Ecto neural progenitor cell (in vitro differentiated cells): ENCODE measurements at regions not wholly inside any gene's neighbourhood (a gene's known extent, or its start where the extent isn't known, plus 50 kb on each side); places are given as distances from the start of the nearest gene placed in this dataset.
"Not testable (repeated sequence)": the region's sequence is repeated elsewhere in the genome, so short reads cannot be mapped to it uniquely, and the experiment has no call there.

Experiments used
- DNase-seq: peaks from one replicate; pipeline ENCODE4 v3.0.0-alpha.2; 2018; ENCODE audit warnings: low spot score

DNA sequence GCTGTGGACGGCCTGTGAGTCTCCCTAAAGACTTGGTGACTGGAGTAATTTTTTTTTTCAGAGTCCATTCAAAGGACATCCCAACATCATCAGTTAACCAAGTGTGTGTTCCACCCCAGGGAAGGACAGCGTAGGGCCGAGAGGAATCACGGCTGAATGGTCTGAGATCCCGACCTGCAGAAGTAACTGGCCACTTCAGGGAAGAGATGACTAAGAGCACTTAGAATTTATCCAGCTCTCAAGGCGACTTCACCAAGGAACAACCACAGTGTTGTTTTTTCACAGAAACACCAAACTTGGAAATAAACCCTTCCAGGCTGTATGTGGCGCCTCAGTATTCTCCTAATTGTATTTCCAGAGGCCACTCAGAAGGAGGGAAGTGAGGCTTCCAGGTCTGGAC lies 231.6 kb downstream of the FNDC1 start:
- no peak for DNase-seq

DNA sequence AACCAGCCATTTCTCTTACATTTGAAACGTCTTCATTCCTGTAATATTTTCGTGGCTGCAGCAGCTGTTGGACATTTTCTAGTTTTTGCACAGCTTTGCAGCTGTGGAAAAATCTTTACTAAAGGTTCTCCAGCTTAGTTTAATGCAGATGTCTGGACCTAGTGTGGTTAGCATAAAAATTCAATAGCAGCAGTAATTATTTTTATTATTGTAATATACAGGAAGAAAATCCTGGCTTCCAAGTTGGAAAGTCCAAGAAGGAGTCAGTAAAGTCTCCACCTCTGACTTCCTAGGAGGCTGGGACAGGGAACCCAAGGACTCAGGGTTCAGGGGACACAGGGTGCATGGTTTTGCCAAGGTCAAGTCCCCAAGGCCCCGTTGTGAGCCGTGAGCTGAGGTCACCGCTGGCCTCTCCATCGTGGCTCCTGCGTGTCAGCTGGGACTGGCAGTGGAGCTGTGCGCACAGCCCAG lies 230.6 kb downstream of the FNDC1 start:
- DNase-seq, result no peak

DNA sequence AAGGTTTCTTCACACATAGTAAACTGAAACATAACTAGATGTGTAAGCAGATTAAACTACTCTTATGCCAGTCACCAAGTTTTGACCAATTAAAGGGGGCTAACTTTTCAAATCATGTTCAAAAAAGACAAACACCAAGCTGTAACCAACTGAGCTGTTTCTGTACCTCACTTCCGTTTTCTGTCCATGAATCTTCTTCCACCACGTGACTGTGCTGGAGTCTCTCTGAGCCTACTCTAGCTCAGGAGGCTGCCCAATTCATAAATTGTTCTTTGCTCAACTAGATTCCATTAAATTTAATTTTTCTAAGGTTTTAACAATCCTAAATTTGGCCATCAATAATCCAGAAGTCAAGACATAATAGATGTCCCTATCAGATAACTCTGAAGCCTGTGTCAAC lies 229.4 kb downstream of the FNDC1 start:
- no peak for DNase-seq

DNA sequence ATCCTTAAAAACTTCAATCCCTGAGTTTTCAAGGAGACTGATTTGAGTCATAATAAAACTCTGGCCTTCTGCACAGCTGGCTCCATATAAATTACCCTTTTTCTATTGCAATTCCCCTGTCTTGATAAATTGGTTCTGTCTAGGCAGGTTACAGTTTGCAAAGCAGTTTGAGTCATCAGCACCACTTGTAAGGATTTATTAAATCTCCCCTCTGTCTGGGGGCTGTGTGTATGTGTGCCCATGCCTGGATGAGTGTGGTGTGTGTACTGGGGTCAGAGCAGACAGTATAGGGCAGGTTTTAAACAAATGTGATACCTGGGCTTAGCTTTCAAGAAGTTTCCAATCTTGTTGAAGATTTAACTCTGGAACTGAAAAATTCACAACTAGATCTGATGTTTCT lies 228.6 kb downstream of the FNDC1 start:
- no peak for DNase-seq

DNA sequence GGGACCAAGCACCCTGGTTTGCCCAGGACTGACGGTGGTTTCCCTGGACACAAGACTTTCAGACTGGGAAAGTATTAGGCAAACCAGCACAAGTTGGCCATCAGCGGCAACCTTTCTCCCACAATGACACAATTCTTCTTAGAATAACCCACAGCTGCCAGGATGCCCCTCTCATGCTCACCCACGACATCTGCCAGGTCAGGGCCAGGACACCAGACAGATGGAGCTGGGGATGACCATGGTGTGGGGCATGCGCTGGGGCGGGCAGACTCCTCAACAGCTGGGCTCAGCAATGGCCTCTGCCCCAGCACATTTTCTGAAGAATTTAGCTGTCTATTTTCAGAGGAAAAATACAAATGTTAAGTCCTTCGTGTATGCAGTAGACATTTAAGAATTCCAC lies 226.4 kb downstream of the FNDC1 start:
- no peak for DNase-seq

DNA sequence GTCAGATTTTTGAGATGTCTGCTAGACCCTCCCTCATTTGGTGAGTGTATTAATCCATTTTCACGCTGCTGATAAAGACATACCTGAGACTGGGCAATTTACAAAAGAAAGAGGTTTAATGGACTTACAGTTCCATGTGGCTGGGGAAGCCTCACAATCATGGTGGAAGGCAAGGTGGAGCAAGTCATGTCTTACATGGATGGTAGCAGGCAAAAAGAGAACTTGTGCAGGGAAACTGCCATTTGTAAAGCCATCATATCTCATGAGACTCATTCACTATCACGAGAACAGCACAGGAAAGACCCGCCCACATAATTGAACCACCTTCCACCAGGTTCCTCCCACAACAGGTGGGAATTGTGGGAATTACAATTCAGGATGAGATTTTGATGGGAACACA lies 223.5 kb downstream of the FNDC1 start:
- DNase-seq, result not testable (repeated sequence)

DNA sequence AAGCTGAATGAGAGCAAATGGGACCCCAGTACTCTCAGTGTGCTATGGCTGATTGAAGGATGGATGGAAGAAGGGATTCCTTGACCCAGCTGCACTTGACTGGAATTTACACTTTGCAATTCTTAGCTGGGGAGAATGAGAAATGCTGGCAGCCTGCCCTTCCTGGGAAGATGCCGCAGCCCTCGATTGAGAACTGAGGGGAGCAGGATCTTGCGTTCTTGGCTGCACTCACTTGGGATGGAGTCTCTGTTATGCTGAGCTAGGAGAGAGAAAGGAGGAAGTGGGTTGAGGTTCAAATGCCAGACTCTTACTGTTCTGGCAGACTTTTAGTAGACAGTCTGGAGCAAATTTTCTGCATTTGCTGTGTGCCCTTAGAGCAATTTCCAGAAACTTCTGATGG lies 221.2 kb downstream of the FNDC1 start:
- DNase-seq, result no peak

DNA sequence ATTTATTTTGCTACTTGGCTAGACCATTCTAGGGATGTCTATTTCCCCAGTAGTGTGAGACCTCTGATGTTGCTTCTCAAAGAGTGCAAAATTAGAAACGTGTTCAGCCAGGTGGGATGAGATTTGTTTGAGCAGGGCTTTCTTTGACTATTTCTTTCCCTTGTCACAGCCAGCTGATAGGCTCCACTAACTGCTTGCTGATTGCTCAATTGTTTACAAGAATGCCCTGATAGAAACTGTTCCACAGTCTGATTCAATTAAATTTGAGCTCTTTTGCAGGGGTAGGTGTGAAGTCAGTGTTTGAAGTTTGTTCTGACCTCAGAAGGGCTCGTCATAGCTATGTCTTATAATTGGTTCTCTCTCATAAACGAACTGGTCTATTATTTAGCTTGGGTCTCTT lies 220.5 kb downstream of the FNDC1 start:
- no peak for DNase-seq

DNA sequence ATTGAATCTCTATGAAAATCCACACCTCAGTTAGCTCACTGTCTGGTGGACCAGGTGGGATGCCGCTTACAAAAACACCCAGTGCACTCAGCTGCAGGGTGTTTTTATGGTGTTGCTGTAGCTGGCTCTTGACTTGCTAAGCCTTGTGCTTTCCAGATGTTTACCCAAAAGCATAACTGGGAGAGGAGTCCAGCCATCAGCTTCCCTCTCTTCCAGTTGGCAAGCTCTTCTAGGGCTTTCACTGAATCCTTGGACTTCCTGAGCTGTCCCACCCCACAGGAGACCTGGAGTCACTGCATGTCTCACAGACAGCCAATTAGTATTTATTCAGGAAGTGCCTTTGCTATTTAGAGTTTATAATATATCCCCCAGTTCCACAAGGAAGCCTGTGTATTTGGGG lies 210.9 kb downstream of the FNDC1 start:
- DNase-seq, result no peak

DNA sequence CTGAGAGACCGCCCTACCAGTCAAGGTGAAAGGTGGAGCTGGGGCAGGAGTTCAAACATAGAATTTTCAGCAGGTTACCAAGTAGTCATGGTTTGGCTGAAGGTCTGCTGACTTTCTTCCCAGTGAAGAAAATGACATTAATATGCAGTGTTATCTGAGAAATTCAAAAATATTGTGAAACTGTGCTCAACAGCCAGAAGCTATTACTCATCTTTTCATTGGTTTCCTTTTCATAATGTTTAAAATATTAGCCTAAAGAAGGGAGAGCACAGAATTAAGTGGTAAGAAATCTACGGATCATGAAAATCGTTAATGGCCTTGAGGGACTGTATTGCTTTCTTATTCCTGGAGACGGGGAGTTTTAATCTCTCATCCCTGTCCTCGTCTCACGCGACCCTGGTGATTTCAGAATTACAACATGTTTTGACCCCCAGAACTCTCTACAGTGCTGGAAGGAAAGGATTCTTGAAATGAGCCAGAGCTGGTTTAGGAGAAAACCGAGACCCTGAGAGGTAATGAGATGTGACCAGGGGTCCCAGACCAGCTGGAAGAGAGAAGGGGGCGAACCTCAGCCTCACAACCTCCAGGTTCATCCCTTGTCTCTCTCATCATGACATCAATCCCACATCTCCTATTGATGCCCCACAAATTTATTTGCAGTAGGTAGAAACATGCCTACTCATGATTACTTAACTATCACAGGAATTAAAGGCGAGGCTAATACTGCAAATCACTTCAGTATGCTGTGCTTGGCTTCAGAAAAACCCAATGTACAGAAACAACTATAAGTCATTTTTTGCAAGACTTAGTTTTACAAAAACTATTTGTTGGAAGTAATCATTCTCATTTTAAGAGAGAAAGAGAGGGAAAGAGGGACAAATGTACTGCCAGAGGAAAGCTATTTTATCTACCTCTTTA lies 209.5 kb downstream of the FNDC1 start:
- no peak for DNase-seq

DNA sequence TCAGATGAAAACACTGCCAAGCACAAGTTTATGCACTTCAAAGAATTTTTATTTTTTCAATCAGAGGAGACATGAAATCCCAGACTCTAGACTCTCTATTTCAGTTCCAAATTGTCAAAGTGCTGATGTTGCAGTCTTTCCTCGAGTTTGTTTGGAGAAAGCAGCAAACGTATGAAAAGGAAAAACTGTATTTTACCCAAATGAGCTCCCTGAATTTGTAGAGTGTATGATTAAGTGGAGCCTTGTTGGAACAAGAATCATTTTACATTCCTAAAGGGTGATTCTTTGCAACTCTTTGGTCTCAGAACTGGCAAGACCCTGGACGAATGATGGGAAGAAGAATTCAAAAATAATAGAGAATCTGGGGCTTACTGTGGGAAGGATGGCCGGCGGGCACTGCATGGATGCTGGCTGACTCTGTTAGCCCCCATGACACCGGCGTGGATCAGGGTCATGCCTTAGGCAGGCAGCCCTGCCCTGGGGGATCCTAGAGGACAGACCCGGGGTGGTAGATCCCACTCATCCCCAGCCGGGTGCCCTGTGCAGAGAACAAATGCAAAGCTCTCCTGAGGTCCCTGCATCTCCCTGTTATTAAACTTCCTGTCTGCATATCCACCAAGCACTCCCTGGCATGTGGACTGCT lies 207.4 kb downstream of the FNDC1 start:
- no peak for DNase-seq

DNA sequence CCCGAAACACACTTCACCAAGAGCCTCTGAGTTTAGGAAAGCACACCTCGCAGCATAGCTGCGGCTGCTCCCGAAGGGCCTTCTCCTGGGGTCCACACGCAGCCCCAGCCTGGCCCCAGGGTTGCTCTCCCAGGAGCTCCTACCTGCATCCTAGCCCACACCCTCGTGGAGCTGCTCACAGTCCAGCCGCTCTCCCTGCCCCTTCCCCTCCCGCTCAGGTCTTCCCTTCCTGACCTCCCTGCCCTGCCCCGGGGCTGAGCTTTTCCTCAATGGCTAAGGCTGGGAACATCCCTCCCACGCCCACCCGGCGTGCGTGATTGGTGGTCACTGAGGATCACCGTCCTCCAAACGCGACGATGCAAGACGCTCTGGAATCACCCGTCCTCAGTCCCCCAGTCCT lies 205.8 kb downstream of the FNDC1 start:
- DNase-seq, result no peak

DNA sequence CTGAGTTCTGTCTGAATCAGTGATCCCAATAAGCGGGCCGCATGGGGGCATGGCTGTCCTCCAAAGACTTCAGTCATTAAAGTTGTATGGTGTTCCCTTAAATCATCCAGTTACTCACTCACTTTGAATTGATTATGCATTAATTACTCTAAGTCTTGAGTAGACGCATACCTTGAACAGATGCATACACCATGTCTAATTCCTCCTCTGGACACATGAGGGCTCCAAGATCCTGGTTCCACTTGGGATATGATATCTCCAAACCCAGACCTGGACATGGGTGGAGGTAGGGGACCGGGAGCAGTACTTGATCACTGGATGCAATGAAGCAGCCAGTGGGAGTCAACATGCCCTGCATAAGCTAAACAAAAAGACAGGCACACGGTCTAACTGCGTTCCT lies 204.5 kb downstream of the FNDC1 start:
- DNase-seq, result no peak

DNA sequence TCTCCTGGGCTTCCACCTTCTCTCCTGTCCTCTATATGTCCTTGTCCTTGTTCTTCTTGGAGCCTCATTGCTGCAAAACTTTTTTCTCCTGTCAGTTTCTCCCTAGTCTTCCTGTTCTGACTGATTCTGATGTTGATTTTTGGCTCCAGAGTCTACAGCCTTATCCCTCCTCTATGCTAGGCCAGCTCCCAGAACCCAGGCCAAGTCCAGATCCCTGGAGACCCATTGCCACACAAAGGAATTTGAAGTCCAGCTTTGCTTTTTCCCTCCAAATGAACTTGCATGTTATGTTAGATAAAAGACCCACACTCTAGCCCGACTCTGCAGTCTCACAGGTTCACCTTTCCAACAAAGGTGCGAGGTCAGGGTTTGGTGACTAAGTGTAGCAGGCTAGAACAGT lies 203.1 kb downstream of the FNDC1 start:
- no peak for DNase-seq

DNA sequence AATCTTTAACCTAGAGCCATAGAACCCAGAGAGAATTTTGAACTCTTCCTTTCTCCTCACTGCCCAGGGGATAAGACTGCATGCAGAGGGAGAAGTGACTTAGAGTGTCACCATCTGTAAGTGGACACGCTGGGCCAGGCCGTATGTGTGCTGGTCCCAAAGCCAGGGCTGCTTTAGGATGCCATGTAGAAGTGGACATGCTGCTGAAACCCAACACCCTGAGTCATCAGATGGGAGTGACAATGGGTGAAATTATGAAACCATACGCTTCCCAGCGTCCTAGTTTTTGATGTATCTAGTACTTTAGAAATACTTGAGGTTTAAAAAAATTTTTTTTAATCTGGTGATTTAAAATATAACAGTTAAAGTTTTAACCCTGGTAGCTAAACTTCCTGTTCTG lies 191.1 kb downstream of the FNDC1 start:
- no peak for DNase-seq

DNA sequence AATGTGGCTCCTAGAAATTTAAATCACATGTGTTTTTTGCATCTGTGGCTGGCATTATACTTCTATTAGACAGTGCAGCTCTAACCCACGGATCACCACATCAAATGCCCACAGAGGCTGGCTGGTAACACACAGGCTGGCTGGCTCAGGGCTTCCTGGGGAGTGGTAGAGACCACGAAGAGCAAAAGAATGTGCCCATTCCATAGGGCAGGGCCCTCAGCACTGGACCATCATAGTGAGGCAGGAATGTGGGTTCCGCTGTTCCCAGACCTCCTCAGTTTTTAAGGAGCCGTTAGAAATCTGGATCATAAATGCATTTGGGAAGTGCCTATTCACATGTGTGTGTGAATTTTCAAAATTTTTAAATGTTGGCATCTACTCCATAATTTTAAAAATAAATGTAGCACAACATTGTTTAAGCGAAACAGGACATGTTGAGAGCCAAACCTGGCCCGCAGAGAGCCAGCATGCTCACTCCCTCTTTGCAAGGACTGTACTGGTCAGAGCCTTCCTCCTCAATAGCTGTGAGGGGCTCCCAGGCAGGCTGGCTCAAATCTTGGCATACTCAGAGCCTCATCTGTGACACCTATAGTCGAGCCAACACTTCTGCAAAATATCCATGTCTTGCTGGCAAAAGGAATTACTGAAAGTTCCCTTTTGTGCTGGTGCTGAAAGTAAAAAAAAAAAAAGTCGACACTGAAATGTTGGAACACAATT lies 190.5 kb downstream of the FNDC1 start:
- DNase-seq, result no peak

DNA sequence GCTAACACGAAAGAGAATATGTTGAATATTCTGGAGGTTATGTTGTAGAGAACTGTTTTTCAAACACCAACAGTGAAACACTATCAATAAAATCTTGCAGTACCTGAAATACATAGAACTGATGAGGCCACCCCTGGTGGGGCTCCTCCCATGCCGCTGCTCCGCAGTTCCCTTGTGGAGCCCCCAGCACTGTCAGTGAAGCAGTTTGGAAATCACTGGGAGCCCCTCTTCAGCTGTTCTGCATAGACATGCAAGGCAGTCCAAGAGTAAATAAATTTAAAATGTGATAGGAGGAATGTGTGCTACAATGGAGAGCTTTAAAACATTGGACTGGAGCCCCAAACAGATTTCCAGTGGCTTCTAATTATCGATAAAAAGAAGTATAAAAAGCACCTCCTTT lies 189.4 kb downstream of the FNDC1 start:
- no peak for DNase-seq

DNA sequence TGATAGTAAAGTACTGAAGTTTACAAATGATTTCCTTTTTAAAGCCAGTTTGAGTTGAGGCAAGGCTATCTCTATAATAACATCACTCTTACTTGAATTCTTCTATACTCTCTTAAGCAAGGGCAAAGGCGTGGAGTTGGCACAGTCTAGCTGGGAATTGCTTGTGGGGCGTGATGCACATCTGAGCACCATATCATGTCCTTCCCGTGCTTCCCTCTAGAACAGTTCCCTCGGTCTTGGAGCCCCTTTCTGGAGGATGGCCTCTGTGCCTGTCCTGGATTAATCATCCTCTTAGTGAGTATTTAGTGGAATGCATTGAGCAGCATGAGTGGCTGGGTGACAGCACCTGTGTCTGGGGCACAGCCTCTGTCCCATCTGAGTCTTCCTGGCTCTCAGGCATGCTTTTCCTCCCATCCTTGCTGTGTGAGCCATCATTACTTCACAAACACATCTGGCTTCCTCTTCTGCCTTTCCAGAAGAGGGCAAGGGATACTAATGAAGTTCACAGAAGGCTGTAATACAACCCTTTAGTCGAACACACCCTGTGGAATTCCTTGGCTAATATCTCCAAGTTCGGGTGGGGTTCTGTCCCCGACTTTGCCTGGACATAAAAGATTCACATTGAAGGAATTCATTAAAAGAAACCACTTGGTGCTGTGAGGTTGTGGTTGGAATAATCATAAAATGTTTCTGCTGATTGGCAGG lies 188.2 kb downstream of the FNDC1 start:
- DNase-seq, result no peak

DNA sequence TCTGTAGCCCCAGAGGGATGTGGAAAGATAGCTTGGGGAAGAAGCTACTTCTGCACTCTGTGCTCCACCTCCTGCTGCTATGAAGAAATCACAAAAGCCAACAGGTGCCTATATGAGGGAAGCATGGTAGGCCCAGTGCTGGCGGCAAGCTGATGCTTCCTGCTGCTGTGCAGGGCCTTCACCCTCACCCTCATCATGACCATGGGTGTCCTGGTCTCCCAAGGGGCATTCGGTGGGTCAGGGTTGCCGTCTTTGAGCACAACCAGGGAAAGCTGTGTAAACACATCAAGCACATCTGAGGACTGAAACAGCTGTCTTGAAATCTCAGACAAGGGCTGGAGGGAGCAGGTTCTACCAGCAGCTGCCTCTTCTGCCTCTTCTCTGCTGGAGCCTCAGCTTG lies 184.0 kb downstream of the FNDC1 start:
- no peak for DNase-seq

DNA sequence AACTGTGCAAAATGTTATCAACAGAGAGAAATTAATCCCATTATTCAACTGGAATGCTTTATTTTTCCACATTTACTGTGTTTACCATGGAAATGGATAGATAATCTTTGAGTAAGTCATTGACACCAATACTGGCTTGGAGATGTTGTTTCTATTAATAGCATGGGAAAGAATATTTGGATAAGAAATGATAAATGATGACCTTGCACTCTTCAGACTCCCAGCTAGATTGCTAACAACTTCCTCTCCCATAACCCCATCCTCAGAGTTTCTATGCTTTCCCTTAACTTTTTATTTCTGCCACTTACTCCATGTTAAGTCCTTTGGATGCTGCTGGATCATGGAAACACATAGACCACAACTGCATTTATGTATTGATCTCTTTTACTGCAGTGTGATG lies 182.5 kb downstream of the FNDC1 start:
- DNase-seq, result no peak

DNA sequence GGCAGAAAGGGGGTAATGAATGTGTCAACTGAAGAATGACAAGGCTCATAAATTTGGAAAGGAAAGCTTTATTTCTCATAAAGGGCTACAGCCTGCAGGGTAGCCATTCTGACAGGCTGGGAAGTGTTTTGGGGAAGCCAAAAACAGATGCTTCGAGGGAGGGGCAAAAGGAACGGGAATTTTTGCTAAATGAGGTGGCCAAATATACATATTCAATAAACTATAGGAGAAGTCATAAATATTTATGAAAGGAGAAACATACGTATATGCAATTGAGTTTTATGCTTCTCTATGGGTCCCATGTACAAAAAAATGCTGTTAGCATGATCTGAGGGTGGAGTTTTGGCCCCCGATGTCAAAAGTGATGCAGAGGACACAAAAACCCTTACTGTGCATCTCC lies 180.7 kb downstream of the FNDC1 start:
- DNase-seq, result no peak

DNA sequence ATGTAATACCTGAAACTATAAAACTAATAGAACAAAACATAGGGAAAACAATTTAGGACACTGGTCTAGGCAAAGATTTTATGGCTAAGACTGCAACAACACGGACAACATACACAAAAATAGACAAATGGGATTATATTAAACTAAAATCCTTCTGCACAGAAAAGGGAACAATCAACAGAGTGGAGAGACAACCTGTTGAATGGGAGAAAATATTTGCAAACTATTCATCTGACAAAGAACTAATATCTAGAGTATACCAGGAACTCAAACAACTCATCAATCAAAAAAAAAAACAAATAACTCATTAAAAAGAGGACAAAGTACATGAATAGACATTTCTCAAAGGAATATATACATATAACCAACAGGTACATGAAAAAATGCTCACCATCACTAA lies 174.5 kb downstream of the FNDC1 start:
- no peak for DNase-seq
